ENCODE measurements at regions not wholly inside any gene's neighbourhood (a gene's known extent, or its start where the extent isn't known, plus 50 kb on each side); places are given as distances from the start of the nearest gene placed in this dataset.

GRCh38 chr13:89496478-89496877 lies 1825.3 kb downstream of the SLITRK5 start:
- no peak for TF ChIP-seq CTCF (conservative IDR thresholded peaks at IDR 0.05)
- no peak for TF ChIP-seq EZH2 (IDR thresholded peaks at IDR 0.05; ENCODE audit: low read depth)
